HG03442 (cell line): ENCODE measurements at regions not wholly inside any gene's neighbourhood (a gene's known extent, or its start where the extent isn't known, plus 50 kb on each side); places are given as distances from the start of the nearest gene placed in this dataset.

Experiments used
- ATAC-seq: cut with Tn5 transposase; IDR thresholded peaks from one replicate; pipeline ENCODE4 v1.9.1; 2021; ENCODE audit warnings: mild to moderate bottlenecking, moderate library complexity; ENCODE audit not compliant: unreplicated experiment

- ATAC-seq = no peak
Measured at GRCh38 chr14:25800841-25801240, 750.9 kb upstream of the STXBP6 start.

DNA sequence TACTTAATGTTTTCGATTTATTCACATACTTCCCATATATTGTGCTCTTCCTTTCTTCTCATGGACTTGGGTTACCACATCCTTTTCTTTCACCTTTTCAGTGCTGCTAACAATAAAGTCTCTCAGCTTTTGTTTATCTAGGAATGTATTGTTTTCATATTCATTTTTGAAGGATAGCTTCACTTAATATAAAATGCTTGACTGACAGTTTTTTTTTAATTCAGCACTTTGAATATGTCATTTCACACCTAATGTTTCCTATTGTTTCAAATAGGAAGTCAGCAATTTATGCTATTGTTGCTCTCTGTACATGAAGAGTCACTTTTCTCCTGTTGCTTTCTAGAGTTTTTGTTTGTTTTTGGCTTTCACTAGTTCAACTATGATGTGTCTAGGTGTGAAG lies 738.3 kb upstream of the STXBP6 start:
- ATAC-seq = no peak

GRCh38 chr14:25765909-25766308 lies 716.0 kb upstream of the STXBP6 start:
- no peak for ATAC-seq

GRCh38 chr14:25759920-25760655 lies 710.1 kb upstream of the STXBP6 start:
- ATAC-seq = no peak

- ATAC-seq = no peak
Measured at GRCh38 chr14:25759256-25759655, 709.3 kb upstream of the STXBP6 start.

GRCh38 chr14:25757364-25757763 lies 707.4 kb upstream of the STXBP6 start:
- ATAC-seq = no peak

DNA sequence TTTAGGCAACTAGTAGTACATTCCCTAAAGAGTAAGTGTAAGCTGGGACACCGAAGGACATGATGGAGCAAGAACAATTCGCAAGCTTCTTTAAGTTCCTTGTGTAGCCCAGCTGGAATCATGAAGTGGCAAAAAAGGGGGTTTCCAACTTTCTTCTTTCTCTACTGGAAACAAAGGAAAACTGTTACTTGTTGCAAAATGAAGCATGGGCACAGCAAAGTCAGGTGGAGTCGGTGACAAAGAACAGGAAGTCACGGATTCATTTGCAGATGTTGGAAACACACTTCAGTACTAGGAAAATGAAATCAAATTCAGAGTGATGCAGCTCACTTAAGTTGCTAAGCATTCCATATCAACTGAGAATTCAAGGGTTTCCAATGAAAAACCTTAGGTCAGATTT lies 706.9 kb upstream of the STXBP6 start:
- no peak for ATAC-seq

GRCh38 chr14:25753130-25753529 lies 703.2 kb upstream of the STXBP6 start:
- no peak for ATAC-seq

- no peak for ATAC-seq
Measured at GRCh38 chr14:25750436-25750835, 700.5 kb upstream of the STXBP6 start.
